ENCODE measurements at regions not wholly inside any gene's neighbourhood (a gene's known extent, or its start where the extent isn't known, plus 50 kb on each side); places are given as distances from the start of the nearest gene placed in this dataset.

- TF ChIP-seq CTCF (IDR thresholded peaks at IDR 0.05), result no peak
- TF ChIP-seq POLR2A (IDR thresholded peaks at IDR 0.05), result no peak
Observed at GRCh38 chr19:27735314-27735713, 1477.6 kb downstream of the UQCRFS1 start.
